ENCODE measurements at regions not wholly inside any gene's neighbourhood (a gene's known extent, or its start where the extent isn't known, plus 50 kb on each side); places are given as distances from the start of the nearest gene placed in this dataset.
"Not testable (repeated sequence)": the region's sequence is repeated elsewhere in the genome, so short reads cannot be mapped to it uniquely, and the experiment has no call there.

DNA sequence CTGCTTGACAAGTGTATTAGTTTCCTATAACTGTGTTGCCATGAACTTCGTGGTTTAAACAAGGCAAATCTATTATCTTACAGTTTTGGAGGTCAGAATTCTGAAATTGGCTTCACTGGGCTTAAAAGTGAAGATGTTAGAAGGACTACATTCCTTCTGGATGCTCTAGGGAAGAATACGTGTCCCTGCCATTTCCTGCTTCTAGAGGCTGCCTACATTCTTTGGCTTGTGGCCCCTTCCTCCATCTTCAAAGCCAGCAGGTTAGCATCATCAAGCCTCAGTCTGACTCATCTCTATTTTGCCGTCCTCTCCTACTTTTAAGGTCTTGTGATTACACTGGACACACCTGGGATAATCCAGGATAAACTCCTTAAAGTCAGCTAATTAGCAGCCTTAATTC, 327.7 kb downstream of the SATB1 start:
- no peak overlapping the region for H3K9ac ChIP-seq (ENCODE audit: low read length)
- H3K36me3 ChIP-seq (ENCODE audit: control insufficient read depth, insufficient read depth, low read length, severe bottlenecking) = no peaks in the 10 kb centered on the region
- peaks cover 6% of the 10 kb centered on the region for H3K9me3 ChIP-seq (ENCODE audit: control insufficient read depth, low read length)
- DNase-seq (ENCODE audit: low read depth) = no peak
- no peak overlapping the region for H3K4me3 ChIP-seq (ENCODE audit: low read length)
- H3K27me3 ChIP-seq (replicated peaks; ENCODE audit: control insufficient read depth, insufficient read depth, low read length) = no peaks in the 10 kb centered on the region
- peaks cover 19% of the 10 kb centered on the region for H3K4me1 ChIP-seq (ENCODE audit: control insufficient read depth, insufficient read depth, low read length)

DNA sequence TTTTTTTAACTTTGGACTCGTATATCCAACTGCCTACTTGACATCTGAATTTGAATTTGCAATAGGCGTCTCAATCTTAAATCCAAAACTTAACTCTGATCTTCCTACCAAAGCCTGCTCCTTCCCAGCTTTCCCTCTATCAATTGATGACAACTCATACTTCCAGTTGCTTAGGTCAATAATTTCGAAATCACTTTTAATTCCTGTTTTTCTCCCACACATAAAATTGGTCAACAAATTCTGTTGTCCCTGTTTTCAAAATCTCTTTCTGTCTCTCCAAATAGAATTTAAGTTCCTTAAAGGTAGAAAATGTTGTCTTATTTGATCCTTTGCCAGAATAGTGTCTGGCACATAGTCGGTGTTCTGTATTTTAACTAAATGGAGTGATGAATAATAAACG, 332.4 kb downstream of the SATB1 start:
- no peaks in the 10 kb centered on the region for H3K4me1 ChIP-seq (ENCODE audit: control insufficient read depth, insufficient read depth, low read length)
- no peaks in the 10 kb centered on the region for H3K27me3 ChIP-seq (replicated peaks; ENCODE audit: control insufficient read depth, insufficient read depth, low read length)
- DNase-seq (ENCODE audit: low read depth) = no peak
- no peak overlapping the region for H3K4me3 ChIP-seq (ENCODE audit: low read length)
- H3K36me3 ChIP-seq (ENCODE audit: control insufficient read depth, insufficient read depth, low read length, severe bottlenecking) = no peaks in the 10 kb centered on the region
- no peak overlapping the region for H3K9ac ChIP-seq (ENCODE audit: low read length)
- peaks cover 5% of the 10 kb centered on the region for H3K9me3 ChIP-seq (ENCODE audit: control insufficient read depth, low read length)

DNA sequence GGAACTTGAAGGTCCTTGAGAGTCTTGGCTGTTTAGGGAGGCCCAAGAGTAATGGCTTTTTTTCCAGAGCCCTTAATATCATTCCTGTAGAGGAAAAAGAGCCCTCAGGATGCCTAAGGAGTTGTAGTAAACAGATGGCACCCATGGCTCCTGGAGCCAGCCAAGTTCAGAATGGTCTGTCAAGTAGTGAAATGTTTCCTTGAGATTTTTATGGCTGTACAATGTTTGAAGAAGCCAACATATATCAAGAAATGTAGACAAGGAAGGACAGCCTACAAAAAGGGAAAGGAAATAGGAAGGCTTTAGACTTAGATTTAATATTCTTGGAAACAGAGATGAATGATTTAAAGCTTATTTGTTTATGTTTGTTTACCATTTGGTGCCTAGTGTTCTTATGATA, 334.8 kb downstream of the SATB1 start:
- Histone ChIP-seq H3K36me3 (ENCODE audit: control insufficient read depth, insufficient read depth, low read length, severe bottlenecking) (no peaks in the 10 kb centered on the region), H3K4me1 (ENCODE audit: control insufficient read depth, insufficient read depth, low read length) (no peaks in the 10 kb centered on the region), H3K27me3 (replicated peaks; ENCODE audit: control insufficient read depth, insufficient read depth, low read length) (no peaks in the 10 kb centered on the region), H3K4me3 (ENCODE audit: low read length) (no peak overlapping the region), H3K9ac (ENCODE audit: low read length) (no peak overlapping the region), H3K9me3 (ENCODE audit: control insufficient read depth, low read length) (no peaks in the 10 kb centered on the region)
- no peak for DNase-seq (ENCODE audit: low read depth)

DNA sequence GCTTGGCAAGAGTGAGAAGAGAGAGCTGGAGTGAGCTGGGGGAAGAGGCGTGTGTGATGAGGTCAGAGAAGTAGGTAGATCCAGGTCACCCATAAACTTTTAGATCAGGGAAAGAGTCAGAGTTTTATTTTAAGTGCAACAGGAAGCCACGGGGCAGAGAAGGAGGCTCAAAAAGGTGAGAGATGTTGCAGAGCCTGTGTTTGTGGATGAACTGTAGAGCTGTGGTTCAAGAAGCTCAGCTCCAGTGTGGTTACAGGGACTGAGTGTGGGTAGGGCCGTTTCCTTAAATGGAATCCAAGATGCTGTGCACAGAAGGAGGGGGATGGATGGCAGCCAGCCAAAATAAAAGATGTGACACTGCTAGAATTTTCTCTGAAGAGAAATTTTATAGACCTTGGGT, 337.2 kb downstream of the SATB1 start:
- no peak overlapping the region for H3K4me3 ChIP-seq (ENCODE audit: low read length)
- no peaks in the 10 kb centered on the region for H3K27me3 ChIP-seq (replicated peaks; ENCODE audit: control insufficient read depth, insufficient read depth, low read length)
- H3K36me3 ChIP-seq (ENCODE audit: control insufficient read depth, insufficient read depth, low read length, severe bottlenecking) = no peaks in the 10 kb centered on the region
- no peak overlapping the region for H3K9ac ChIP-seq (ENCODE audit: low read length)
- no peak for DNase-seq (ENCODE audit: low read depth)
- no peaks in the 10 kb centered on the region for H3K4me1 ChIP-seq (ENCODE audit: control insufficient read depth, insufficient read depth, low read length)
- no peaks in the 10 kb centered on the region for H3K9me3 ChIP-seq (ENCODE audit: control insufficient read depth, low read length)

DNA sequence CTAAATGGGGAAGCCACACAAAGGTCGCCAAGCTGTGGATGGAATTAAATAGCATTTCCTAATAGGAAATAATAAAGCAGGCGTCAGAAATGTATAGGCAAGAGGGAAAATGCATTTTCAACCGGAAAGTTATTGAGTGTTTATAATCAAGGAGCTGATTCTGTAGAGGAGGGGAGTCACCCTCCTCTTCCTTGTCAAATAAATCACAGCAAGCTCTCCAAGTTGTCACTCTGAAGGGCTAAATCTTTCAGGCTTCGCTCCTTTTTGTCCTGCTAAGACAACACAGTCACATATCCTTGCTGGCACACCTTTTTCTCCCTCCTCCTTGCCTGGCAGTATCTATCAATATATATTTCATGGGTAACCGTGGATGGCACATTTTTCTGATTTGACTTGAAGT, 338.4 kb downstream of the SATB1 start:
- Histone ChIP-seq H3K36me3 (ENCODE audit: control insufficient read depth, insufficient read depth, low read length, severe bottlenecking) (no peaks in the 10 kb centered on the region), H3K4me3 (ENCODE audit: low read length) (no peak overlapping the region), H3K4me1 (ENCODE audit: control insufficient read depth, insufficient read depth, low read length) (no peaks in the 10 kb centered on the region), H3K27me3 (replicated peaks; ENCODE audit: control insufficient read depth, insufficient read depth, low read length) (no peaks in the 10 kb centered on the region), H3K9me3 (ENCODE audit: control insufficient read depth, low read length) (no peaks in the 10 kb centered on the region), H3K9ac (ENCODE audit: low read length) (no peak overlapping the region)
- no peak for DNase-seq (ENCODE audit: low read depth)

DNA sequence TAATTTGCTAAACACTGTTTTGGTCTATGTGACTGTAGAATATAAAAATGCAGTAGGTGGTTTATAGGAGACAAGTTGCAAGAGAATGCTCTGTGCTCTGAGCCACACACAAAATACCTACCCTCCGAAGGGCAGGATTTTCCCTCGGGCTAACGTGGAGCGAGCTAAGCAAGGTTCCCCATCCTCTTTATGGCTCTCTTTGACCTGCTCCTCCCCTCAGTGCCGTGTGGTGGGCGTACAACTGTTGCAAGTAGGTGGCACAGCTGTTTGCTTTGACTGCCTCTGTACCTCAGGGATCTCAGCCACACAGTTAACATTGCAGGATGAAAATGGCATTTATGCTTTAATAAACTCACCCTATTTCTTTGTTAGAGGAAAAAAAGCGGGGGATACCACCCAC, 339.1 kb downstream of the SATB1 start:
- H3K27me3 ChIP-seq (replicated peaks; ENCODE audit: control insufficient read depth, insufficient read depth, low read length) = no peaks in the 10 kb centered on the region
- no peak overlapping the region for H3K9ac ChIP-seq (ENCODE audit: low read length)
- no peaks in the 10 kb centered on the region for H3K4me1 ChIP-seq (ENCODE audit: control insufficient read depth, insufficient read depth, low read length)
- DNase-seq (ENCODE audit: low read depth) = no peak
- no peaks in the 10 kb centered on the region for H3K36me3 ChIP-seq (ENCODE audit: control insufficient read depth, insufficient read depth, low read length, severe bottlenecking)
- H3K4me3 ChIP-seq (ENCODE audit: low read length) = no peak overlapping the region
- no peaks in the 10 kb centered on the region for H3K9me3 ChIP-seq (ENCODE audit: control insufficient read depth, low read length)

DNA sequence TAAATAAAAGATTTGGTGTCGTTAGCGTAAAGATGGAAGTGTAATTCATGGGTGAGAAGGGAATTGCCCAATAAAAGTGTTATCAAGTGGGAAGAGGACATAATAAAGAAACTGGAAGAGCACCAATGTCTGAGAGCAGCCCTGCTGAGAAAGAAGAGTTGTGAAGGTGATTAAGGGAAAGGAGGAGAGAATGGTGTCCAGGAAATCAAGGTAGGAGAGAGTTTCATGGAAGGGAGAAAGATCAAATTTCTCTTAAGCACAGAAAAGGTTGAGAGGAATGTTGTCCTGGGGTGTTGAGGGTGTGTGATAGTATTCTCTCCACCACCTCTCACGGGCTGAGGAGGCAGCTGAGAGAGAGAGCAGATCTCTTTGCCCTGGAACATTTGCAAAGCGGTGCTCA, 339.7 kb downstream of the SATB1 start:
- no peak for DNase-seq (ENCODE audit: low read depth)
- no peak overlapping the region for H3K9ac ChIP-seq (ENCODE audit: low read length)
- no peaks in the 10 kb centered on the region for H3K9me3 ChIP-seq (ENCODE audit: control insufficient read depth, low read length)
- H3K27me3 ChIP-seq (replicated peaks; ENCODE audit: control insufficient read depth, insufficient read depth, low read length) = no peaks in the 10 kb centered on the region
- no peaks in the 10 kb centered on the region for H3K36me3 ChIP-seq (ENCODE audit: control insufficient read depth, insufficient read depth, low read length, severe bottlenecking)
- H3K4me1 ChIP-seq (ENCODE audit: control insufficient read depth, insufficient read depth, low read length) = peaks cover 3% of the 10 kb centered on the region
- no peak overlapping the region for H3K4me3 ChIP-seq (ENCODE audit: low read length)

DNA sequence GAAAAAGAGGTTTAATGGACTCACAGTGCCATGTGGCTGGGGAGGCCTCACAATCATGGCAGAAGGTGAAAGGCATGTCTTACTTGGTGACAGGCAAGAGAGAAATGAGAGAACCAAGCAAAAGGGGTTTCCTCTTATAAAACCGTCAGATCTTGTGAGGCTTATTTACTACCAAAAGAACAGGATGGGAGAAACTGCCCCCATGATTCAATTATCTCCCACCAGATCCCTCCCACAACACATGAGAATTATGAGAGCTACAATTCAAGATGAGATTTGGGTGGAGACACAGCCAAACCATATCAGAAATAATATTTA, 340.8 kb upstream of the TBC1D5 start:
- H3K36me3 ChIP-seq (ENCODE audit: control insufficient read depth, insufficient read depth, low read length, severe bottlenecking); H3K9ac ChIP-seq (ENCODE audit: low read length); H3K27me3 ChIP-seq (replicated peaks; ENCODE audit: control insufficient read depth, insufficient read depth, low read length); DNase-seq (ENCODE audit: low read depth); H3K9me3 ChIP-seq (ENCODE audit: control insufficient read depth, low read length); H3K4me3 ChIP-seq (ENCODE audit: low read length): not testable (repeated sequence)
- H3K4me1 ChIP-seq (ENCODE audit: control insufficient read depth, insufficient read depth, low read length) = peaks cover 11% of the 10 kb centered on the region

DNA sequence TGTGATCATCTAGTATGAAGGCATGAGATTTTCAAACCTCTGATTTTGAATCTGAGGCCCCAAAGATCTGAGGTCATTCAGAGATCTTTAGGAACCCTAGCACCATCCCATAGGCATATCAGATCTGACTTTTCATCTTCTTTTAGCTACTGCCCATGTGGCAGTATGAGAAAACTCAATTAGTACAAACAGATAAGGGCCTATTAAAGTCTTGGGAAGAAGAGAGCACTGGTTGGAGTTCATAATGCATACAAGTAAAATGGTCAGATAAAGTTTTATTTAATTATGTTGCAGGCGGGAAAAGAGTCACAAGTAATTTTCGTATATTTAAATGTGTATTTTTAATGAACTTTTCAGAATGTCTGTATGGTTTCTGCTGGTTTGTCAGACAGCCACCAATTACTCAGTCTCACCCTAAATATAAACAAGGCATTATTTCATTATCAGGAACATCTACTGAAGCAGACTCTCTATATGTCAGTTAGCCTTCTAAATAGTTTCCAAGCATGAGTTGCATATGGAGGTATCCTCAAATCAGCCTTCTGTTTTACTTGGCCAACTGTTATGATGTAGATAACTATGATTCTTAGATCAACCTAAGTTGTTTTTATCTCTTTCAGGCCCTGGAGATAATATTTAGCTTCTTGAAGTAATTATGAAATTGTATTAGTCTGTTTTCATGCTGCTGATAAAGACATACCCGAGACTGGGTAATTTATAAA, 340.3 kb upstream of the TBC1D5 start:
- no peak overlapping the region for H3K9ac ChIP-seq (ENCODE audit: low read length)
- H3K4me3 ChIP-seq (ENCODE audit: low read length) = no peak overlapping the region
- no peak for DNase-seq (ENCODE audit: low read depth)
- no peaks in the 10 kb centered on the region for H3K36me3 ChIP-seq (ENCODE audit: control insufficient read depth, insufficient read depth, low read length, severe bottlenecking)
- peaks cover 11% of the 10 kb centered on the region for H3K4me1 ChIP-seq (ENCODE audit: control insufficient read depth, insufficient read depth, low read length)
- H3K27me3 ChIP-seq (replicated peaks; ENCODE audit: control insufficient read depth, insufficient read depth, low read length) = no peaks in the 10 kb centered on the region
- H3K9me3 ChIP-seq (ENCODE audit: control insufficient read depth, low read length) = no peaks in the 10 kb centered on the region

DNA sequence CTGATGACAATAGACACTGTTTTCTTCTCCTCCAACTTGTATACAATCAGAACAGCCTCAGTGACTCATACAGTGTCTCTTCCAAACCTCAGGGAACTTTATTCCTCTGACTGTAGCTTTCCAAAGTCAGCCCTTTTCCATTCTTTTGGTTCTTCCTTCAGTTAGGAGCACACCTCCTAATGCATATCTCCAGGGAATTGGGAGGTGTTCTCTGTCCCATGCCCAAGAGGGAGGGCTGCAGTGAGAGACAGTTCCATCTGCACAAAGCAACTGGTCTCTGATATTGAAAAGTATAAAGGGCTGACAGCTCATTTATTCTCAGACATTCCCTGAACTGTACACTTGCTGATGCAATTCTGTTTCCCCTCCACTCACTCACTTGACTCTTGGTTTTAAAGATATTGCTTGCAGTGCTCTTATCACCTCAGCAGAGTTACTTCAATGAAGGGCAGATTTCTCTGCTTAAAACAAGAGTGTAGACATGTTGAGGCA, 337.8 kb upstream of the TBC1D5 start:
- no peak overlapping the region for H3K9ac ChIP-seq (ENCODE audit: low read length)
- H3K27me3 ChIP-seq (replicated peaks; ENCODE audit: control insufficient read depth, insufficient read depth, low read length) = no peaks in the 10 kb centered on the region
- H3K36me3 ChIP-seq (ENCODE audit: control insufficient read depth, insufficient read depth, low read length, severe bottlenecking) = no peaks in the 10 kb centered on the region
- H3K4me3 ChIP-seq (ENCODE audit: low read length) = no peak overlapping the region
- peak; percentile 45 for DNase-seq (ENCODE audit: low read depth)
- peaks cover 11% of the 10 kb centered on the region for H3K4me1 ChIP-seq (ENCODE audit: control insufficient read depth, insufficient read depth, low read length)
- no peaks in the 10 kb centered on the region for H3K9me3 ChIP-seq (ENCODE audit: control insufficient read depth, low read length)

DNA sequence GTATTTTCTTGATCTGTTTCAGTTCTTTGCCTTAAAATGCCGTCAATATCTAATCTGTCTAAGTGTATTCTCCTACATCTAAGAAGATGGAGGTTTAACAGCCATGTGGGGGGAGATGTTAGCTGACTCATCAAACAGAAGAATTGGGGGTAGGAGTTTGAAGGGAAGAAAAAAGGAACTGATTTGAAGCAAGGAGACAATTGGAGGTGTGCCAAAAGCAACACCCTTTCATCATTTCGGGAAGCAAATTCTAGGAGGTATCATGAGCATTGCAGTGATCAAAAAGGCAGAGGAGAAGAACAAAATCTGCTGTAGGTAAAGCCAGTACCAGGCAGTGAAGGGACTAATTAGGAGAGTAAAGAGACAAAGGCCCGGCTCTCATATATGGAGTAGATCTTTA, 337.3 kb upstream of the TBC1D5 start:
- no peak overlapping the region for H3K9ac ChIP-seq (ENCODE audit: low read length)
- H3K9me3 ChIP-seq (ENCODE audit: control insufficient read depth, low read length) = no peaks in the 10 kb centered on the region
- peaks cover 11% of the 10 kb centered on the region for H3K4me1 ChIP-seq (ENCODE audit: control insufficient read depth, insufficient read depth, low read length)
- DNase-seq (ENCODE audit: low read depth) = peak; percentile 4
- no peaks in the 10 kb centered on the region for H3K27me3 ChIP-seq (replicated peaks; ENCODE audit: control insufficient read depth, insufficient read depth, low read length)
- H3K4me3 ChIP-seq (ENCODE audit: low read length) = no peak overlapping the region
- no peaks in the 10 kb centered on the region for H3K36me3 ChIP-seq (ENCODE audit: control insufficient read depth, insufficient read depth, low read length, severe bottlenecking)

DNA sequence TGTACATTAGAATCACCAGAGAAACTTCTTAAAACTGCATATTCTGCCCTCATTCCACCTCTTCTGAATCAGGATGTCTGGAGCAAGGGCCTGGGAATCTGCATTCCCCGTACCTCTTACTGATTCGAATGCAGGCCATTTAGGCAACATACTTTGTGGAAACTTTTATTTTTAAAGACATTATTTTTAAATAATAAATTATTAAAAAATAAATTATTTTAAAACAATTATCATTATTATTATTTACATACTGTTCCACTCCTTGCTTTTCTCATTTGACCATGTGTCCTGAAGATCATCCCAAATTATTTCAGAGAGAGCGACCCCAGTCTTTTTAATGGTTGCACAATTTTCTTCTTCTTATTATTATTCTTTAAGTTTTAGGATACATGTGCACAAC, 336.6 kb upstream of the TBC1D5 start:
- no peaks in the 10 kb centered on the region for H3K27me3 ChIP-seq (replicated peaks; ENCODE audit: control insufficient read depth, insufficient read depth, low read length)
- no peak for DNase-seq (ENCODE audit: low read depth)
- no peak overlapping the region for H3K9ac ChIP-seq (ENCODE audit: low read length)
- no peaks in the 10 kb centered on the region for H3K36me3 ChIP-seq (ENCODE audit: control insufficient read depth, insufficient read depth, low read length, severe bottlenecking)
- H3K9me3 ChIP-seq (ENCODE audit: control insufficient read depth, low read length) = no peaks in the 10 kb centered on the region
- no peak overlapping the region for H3K4me3 ChIP-seq (ENCODE audit: low read length)
- peaks cover 11% of the 10 kb centered on the region for H3K4me1 ChIP-seq (ENCODE audit: control insufficient read depth, insufficient read depth, low read length)

Data from adipocyte (in vitro differentiated cells).